NCI-H1417 (cell line): ENCODE measurements at regions not wholly inside any gene's neighbourhood (a gene's known extent, or its start where the extent isn't known, plus 50 kb on each side); places are given as distances from the start of the nearest gene placed in this dataset.
"Not testable (repeated sequence)": the region's sequence is repeated elsewhere in the genome, so short reads cannot be mapped to it uniquely, and the experiment has no call there.

Experiments
- DNase-seq, 3 experiments: peaks; one replicate each; lab custom pipeline; 2025; lab: John Stamatoyannopoulos, UW

GRCh38 chr6:106745824-106746582 lies 116.6 kb downstream of the QRSL1 start:
- peak in 2 of 3 experiments; percentile 24 to 42 for DNase-seq

GRCh38 chr6:106745197-106745770 lies 115.9 kb downstream of the QRSL1 start:
- DNase-seq = peak; percentile 11 to 62 (median 32)

GRCh38 chr6:106744781-106745180 lies 115.4 kb downstream of the QRSL1 start:
- DNase-seq = no peak

GRCh38 chr6:106744029-106744428 lies 114.7 kb downstream of the QRSL1 start:
- not testable (repeated sequence) for DNase-seq

- no peak for DNase-seq
Measured at GRCh38 chr6:106743612-106744011, 114.2 kb downstream of the QRSL1 start.

- DNase-seq = no peak
Measured at GRCh38 chr6:106740287-106740686, 110.9 kb downstream of the QRSL1 start.

- DNase-seq = no peak
Measured at GRCh38 chr6:106739387-106739786, 110.0 kb downstream of the QRSL1 start.

GRCh38 chr6:106736502-106736901 lies 107.1 kb downstream of the QRSL1 start:
- DNase-seq = no peak

GRCh38 chr6:106735828-106736227 lies 106.5 kb downstream of the QRSL1 start:
- no peak for DNase-seq

- no peak for DNase-seq
Measured at GRCh38 chr6:106735136-106735633, 105.8 kb downstream of the QRSL1 start.

GRCh38 chr6:106733386-106733785 lies 104.0 kb downstream of the QRSL1 start:
- no peak for DNase-seq

- DNase-seq = no peak
Measured at GRCh38 chr6:106732376-106732940, 103.1 kb downstream of the QRSL1 start.

GRCh38 chr6:106731843-106732160 lies 102.4 kb downstream of the QRSL1 start:
- no peak for DNase-seq

GRCh38 chr6:106731144-106731842 lies 101.9 kb downstream of the QRSL1 start:
- no peak for DNase-seq

- no peak for DNase-seq
Measured at GRCh38 chr6:106730718-106731117, 101.3 kb downstream of the QRSL1 start.

- no peak for DNase-seq
Measured at GRCh38 chr6:106730264-106730663, 100.9 kb downstream of the QRSL1 start.

GRCh38 chr6:106729841-106730240 lies 100.5 kb downstream of the QRSL1 start:
- no peak for DNase-seq

- DNase-seq = no peak
Measured at GRCh38 chr6:106728296-106728870, 99.0 kb downstream of the QRSL1 start.

- peak in 2 of 3 experiments; percentile 13 to 33 for DNase-seq
Measured at GRCh38 chr6:106727480-106728149, 98.2 kb downstream of the QRSL1 start.

- DNase-seq = no peak
Measured at GRCh38 chr6:106724848-106725247, 95.5 kb downstream of the QRSL1 start.

- no peak for DNase-seq
Measured at GRCh38 chr6:106724337-106724736, 95.0 kb downstream of the QRSL1 start.

GRCh38 chr6:106723419-106723818 lies 94.0 kb downstream of the QRSL1 start:
- not testable (repeated sequence) for DNase-seq
